HL-60 (cell line): ENCODE measurements at regions not wholly inside any gene's neighbourhood (a gene's known extent, or its start where the extent isn't known, plus 50 kb on each side); places are given as distances from the start of the nearest gene placed in this dataset.

ENCODE experiments used
- CTCF ChIP-seq: IDR thresholded peaks from one replicate; pipeline ENCODE4 v1.5.1; 2011; ENCODE audit warnings: low read length, control low read depth, inconsistent platforms; ENCODE audit not compliant: insufficient read depth
- POLR2AphosphoS5 ChIP-seq: IDR thresholded peaks from 2 replicates; pipeline ENCODE4 v1.6.1; 2012; ENCODE audit warnings: low read depth

DNA sequence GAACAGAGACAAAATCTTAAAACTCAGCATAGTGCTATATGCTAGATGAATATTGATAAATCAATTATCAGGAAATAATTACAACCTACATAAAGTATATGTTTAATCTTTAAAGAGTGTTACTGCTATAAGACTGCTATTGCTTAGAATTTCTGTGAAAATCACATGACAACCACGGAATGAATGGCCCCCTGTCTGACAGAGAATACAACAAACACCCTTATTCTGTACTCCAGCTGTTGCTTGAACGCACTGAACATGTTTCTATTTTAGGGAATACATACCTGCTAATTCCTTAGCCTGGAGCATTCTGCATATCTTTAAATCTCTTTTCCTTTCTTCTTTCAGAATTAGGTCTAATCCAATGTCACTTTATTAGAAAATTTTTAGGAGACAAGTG is 452.4 kb upstream of the PHF14 start:
- TF ChIP-seq POLR2AphosphoS5: no peak
- TF ChIP-seq CTCF: no peak
